ENCODE measurements at regions not wholly inside any gene's neighbourhood (a gene's known extent, or its start where the extent isn't known, plus 50 kb on each side); places are given as distances from the start of the nearest gene placed in this dataset.
"Not testable (repeated sequence)": the region's sequence is repeated elsewhere in the genome, so short reads cannot be mapped to it uniquely, and the experiment has no call there.

DNA sequence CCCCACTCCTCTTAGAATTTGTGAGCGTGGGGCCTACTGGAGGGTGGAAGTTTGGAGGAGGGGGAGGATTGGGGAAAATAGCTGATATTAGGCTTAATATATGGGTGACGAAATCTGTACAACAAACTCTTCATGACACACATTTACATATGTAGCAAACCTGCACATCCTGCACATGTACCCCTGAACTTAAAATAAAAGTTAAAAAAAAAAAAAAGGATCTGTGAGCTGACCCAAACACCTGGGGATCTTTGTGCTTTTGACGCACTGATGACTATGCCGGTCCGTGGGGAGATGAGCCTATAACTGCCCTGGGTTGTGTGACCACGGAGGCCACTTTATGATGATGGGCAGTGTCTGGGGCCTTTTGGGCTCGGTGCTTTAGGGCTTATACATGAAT is 107.7 kb downstream of the IGLL1 start:
- in situ Hi-C loops (cut with HindIII; ENCODE audit: low pct_unique_long_range_greater_than_20kb, low sequenced_read_pairs); DNase-seq (ENCODE audit: low read depth): not testable (repeated sequence)

DNA sequence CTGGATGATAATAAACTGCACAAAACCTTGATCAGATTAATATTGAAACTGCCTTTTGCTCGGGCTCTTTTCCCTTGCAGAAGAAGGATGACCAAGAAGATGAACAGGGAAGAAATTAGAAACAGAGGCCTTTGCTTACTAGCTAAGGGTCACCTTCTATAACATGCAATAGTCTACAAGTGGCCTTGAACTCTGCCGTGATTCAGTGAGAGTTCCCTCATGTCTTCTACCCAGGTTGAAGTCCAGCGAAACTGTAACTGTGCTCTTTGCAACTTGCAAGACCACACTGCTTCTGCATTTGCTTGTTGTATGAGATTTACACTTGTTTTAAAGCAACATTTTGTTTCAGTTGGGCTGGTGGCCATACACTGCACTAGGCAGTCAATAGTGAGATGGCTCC is 108.4 kb downstream of the IGLL1 start:
- in situ Hi-C loops (cut with HindIII; ENCODE audit: low pct_unique_long_range_greater_than_20kb, low sequenced_read_pairs): no loop called here

DNA sequence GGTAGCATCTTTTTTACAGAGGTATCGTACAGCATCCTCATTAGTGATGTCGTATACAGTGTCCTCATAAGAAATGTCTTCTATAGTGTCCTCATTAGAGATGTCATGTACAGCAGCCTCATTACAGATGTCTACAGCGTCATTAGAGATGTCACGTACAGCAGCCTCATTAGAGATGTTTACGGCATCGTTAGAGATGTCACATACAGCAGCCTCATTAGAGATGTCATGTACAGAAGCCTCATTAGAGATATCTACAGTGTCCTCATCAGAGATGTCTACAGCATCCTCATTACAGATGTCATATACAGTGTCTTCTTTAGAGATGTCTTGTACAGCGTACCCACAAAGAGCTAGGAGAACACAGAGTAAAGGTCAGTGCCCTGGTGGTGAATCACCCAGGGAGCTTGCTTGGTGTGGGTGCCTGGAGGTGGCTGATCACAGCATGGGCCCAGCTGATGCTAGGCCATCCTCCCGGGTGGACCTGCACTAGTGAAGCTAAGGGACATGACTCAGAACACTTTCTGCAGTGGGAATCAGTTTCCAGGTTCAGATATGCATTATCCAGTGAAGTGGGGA is 109.2 kb downstream of the IGLL1 start:
- no peak for DNase-seq (ENCODE audit: low read depth)
- in situ Hi-C loops (cut with HindIII; ENCODE audit: low pct_unique_long_range_greater_than_20kb, low sequenced_read_pairs): no loop called here

More for the DNA sequence above, 108.4 kb downstream of the IGLL1 start:
- DNase-seq (ENCODE audit: low read depth): no peak

DNA sequence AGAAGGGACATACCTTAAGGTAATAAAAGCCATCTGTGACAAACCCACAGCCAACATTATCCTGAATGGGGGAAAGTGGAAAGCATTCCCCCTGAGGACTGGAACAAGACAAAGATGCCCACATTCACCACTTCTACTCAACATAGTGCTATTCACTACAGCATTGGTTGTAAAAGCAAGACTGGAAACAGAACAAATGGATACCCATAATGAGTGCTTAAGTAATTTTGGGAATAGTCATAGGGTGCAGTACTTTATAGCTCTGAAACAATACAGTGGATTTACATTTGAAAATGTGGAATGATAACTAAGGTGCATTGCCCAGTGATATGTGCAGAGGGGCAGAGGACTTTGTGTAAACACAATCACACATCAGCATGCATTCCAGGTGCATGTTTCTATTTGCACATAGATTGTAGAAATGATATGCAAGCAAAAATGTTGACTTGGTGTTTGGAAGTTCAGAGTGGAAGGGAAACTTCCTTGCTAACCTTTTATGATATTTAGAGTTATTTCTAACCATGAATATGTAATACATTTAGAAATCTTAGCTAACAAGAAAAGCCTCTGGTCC is 112.3 kb downstream of the IGLL1 start:
- DNase-seq (ENCODE audit: low read depth): no peak
- in situ Hi-C loops (cut with HindIII; ENCODE audit: low pct_unique_long_range_greater_than_20kb, low sequenced_read_pairs): no loop called here

DNA sequence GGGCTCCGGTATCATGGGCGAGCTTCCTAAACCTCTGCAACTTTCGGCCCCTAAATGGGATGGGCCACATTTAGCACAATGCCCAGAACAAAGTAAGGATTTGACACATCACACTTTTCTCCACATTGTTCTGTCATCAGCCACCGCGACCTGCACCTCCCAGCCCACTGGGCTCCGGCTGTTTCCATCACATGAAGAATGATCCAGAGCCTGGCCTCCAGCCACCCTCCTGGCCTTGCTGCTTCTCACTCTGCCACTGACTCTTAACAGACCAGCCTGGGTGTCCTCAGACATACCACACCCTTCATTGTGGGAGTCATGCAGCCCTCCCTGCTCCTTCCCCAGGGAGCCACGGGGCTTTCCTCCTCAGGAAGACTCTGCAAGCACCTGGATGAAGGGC is 113.7 kb downstream of the IGLL1 start:
- no peak for DNase-seq (ENCODE audit: low read depth)
- in situ Hi-C loops (cut with HindIII; ENCODE audit: low pct_unique_long_range_greater_than_20kb, low sequenced_read_pairs): no loop called here

DNA sequence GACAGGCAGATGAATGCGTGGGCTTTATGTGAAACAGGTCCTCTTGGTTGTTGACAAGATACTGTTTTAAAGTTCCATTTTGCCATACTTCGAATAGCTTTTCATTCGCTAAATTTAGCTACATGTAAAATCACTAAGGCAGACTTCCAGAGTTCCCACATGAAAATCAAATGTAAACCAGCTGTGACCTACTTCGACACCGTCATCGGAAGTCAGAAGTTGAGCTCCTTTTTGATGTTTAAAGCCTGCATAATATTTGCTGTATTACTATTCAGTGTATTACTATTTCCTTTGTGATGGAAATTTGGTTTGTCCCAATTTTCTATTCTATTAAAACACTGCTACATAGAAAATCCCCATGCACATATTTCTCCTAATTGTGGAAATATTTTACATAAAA is 115.3 kb downstream of the IGLL1 start:
- in situ Hi-C loops (cut with HindIII; ENCODE audit: low pct_unique_long_range_greater_than_20kb, low sequenced_read_pairs): not testable (repeated sequence)

DNA sequence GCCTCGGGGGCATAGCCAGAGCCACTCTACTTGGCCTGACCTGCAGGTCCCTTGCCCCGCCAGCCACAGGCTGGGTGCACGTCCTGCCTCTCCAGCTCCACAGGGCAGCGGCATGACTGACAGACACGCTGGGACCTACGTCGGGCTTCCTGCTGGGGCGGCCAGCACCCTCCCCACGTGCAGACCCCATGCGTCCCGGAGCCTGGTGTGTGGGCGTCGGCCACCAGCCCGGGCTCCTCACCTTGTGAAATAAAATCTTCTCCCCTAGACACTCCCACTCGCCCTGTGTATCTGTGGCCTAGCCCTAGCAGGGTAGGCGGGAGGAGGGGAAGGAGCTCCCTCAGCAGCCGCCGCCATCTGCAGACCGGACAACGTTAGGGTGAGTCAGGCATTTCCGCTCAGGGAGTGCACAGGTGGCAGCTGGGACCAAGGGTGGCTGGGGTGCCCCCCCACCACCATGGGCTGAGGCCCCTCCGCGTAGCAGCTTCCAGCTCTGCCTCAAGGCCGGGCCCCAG is 119.5 kb downstream of the IGLL1 start:
- DNase-seq (ENCODE audit: low read depth); in situ Hi-C loops (cut with HindIII; ENCODE audit: low pct_unique_long_range_greater_than_20kb, low sequenced_read_pairs): not testable (repeated sequence)

More for the DNA sequence above, 115.3 kb downstream of the IGLL1 start:
- DNase-seq (ENCODE audit: low read depth): not testable (repeated sequence)

DNA sequence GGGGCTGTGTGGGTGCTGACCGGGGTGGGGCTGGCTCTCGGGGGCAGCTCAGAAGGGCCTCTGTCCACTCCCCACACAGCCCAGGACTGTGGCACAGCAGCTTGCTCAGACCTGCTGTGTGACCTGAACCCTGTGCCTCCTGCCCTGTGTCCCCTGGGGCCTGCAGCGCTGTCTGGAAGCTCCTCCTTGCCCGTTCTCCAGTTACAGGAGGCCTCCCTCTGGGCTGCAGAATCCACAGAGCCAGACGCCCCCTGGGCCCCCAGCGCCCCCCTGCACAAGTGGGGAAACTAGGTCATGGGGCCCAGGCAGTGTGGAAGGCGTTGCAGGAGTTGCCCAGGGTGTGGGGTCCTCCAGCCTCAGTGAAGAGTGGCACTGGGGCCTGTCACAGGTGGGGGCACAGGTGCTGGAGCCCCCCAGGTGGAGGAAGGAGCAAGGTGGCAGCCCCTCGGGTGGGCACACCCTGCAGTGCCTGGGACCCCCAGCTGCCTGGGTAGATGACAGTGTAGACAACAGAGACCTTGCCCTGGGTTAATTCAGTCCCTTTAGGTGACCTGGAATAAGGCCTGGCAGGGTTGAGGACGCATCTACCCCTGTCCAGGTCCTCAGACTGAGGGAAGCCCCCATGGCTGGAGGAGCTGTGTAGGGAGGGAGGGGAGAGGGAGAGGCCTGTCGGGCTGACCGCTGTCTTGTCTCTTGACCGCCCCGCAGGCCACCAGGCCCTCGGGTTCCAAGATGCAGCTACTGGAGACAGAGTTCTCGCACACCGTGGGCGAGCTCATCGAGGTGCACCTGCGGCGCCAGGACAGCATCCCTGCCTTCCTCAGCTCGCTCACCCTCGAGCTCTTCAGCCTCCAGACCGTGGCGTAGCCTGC is 120.2 kb downstream of the IGLL1 start:
- DNase-seq (ENCODE audit: low read depth); in situ Hi-C loops (cut with HindIII; ENCODE audit: low pct_unique_long_range_greater_than_20kb, low sequenced_read_pairs): not testable (repeated sequence)

DNA sequence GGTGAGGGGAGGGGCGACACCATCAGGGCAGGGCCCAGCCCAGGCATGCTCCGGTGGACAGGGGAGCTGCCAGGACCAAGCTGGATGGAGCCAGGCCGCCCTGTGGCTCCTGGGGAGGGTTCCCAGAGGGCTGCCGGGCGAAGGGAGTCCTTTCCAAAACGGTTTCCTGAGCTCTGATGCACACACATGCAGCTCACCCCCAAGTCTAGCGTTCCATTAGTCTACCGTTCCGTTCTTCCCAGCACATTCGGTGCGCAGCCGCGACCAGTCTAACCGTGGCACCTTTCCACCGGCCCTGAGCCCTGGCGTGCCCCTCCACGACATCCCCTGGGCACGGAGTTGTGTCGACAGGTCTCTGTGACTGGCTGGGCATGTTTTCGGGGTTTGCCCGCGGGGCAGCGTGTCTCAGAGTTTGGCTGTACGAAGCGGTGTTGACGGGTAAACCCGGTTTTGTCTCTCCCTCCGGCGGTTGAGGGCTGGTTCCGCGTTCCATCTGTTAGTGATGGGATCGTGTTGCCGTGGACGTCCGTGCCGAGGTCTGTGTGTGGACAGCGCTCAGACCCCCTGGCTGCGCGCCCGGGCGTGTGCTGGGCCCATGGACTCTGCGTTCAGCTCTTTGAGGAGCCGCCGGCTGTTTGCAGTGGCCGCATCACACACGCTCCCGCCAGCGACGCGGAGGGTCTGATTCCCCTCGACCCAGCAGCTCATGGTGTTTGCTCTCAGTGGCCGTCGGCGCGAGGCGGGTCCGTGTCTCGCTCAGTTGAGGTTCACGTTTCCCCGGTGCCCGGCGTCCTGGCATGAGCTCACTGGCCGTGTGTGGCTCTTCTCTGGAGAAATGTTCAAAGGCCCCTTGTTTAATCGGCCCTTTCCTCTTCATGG is 121.2 kb downstream of the IGLL1 start:
- no peak for DNase-seq (ENCODE audit: low read depth)
- in situ Hi-C loops (cut with HindIII; ENCODE audit: low pct_unique_long_range_greater_than_20kb, low sequenced_read_pairs): no loop called here

DNA sequence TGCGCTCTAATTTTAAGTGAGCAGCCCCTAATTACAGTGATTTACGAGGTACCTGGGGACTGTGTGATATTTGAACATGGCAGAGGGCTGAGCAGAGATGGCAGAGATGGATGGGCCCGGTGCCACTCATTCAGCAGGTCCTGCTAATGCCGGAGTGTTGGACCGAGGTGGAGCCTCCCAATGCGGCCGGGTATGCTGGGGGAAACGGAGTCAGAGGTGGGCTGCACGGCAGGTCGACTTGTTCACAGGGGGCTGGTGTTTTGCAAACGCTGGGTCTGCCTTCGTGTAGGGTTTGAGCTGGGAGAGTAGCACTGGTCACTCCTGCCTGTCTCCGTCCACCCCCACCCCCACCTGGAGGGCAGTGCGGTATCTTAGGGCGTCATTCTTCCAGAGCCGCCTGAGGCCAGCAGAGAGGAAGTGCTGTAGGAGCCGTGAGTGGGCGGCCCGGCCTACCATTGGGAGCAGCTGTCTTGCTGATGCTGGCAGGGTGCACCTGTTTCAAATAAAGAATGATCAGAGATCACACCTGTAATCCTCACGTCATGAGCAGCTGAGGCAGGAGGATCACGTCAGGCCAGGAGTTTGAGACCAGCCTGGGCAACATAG is 122.6 kb downstream of the IGLL1 start:
- DNase-seq (ENCODE audit: low read depth): no peak
- in situ Hi-C loops (cut with HindIII; ENCODE audit: low pct_unique_long_range_greater_than_20kb, low sequenced_read_pairs): no loop called here

DNA sequence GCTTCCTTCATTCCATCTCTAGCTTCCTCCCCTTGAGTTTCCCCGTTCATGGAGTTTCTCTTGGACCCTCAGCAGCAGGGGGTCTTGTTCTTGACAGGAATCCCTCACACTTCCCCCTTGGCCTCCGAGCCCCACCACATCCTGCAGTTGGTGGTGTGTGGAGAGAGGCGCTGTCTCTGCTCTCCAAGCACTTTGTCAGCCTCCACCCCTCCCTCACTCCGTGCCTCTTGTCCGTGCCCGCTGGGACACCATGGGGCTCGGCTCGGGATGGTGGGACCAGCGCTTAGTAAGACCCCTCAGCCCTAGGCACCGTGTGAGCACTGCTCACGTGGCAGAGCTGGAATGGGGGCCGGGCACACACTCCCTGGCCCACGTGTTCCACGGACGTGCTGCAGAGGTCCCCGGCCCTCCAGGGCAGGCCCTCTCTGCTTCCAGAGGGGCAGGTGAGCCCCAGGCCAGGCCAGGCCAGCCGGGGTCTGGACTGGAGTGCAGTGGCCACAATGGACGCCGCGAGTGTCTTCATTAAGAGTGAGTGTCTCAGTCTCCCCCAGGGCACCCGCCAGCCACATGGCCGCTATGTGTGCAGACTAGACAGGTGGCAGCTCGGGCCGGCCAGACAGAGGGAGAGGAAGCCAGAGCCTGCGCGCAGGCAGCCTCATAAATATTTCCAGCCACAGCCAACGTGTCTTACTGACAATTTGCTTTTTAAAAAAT is 123.3 kb downstream of the IGLL1 start:
- in situ Hi-C loops (cut with HindIII; ENCODE audit: low pct_unique_long_range_greater_than_20kb, low sequenced_read_pairs): not testable (repeated sequence)

DNA sequence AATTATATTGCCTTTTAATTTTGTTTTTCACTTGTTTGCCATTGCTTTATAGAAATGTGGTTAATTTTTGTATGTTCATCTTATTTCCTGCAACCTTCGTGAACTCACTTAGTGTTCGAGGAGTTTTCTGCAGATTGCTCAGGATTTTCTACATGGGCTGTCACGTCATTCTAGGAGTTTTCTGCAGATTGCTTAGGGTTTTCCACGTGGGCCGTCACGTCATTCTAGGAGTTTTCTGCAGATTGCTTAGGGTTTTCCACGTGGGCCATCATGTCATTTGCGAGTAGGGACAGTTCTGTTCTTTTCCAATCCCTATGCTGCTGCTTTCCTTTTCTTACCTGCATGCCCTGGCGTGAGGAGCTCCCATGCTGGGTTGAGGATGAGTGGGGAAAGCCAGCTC is 125.7 kb downstream of the IGLL1 start:
- in situ Hi-C loops (cut with HindIII; ENCODE audit: low pct_unique_long_range_greater_than_20kb, low sequenced_read_pairs); DNase-seq (ENCODE audit: low read depth): not testable (repeated sequence)

More for the DNA sequence above, 123.3 kb downstream of the IGLL1 start:
- not testable (repeated sequence) for DNase-seq (ENCODE audit: low read depth)

DNA sequence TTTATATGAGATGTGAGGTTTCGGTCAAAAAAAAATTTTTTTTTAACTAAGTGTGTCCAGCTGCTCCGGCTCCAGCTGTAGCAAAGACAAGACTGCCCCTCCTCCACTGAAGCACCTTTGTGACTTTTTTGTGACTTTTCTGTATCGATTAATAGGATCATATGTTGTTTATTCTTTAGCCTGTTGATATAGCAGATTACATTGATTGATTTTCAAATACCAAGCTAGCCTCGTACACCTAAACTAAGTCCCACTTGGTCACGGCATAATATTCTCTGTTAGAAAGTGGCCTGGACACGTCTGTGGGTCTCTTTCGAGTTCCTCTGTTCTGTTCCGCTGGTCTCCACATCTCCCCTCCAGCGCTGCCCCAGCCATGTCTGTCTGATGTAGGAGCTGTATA is 126.8 kb downstream of the IGLL1 start:
- in situ Hi-C loops (cut with HindIII; ENCODE audit: low pct_unique_long_range_greater_than_20kb, low sequenced_read_pairs): no loop called here
- DNase-seq (ENCODE audit: low read depth): no peak

DNA sequence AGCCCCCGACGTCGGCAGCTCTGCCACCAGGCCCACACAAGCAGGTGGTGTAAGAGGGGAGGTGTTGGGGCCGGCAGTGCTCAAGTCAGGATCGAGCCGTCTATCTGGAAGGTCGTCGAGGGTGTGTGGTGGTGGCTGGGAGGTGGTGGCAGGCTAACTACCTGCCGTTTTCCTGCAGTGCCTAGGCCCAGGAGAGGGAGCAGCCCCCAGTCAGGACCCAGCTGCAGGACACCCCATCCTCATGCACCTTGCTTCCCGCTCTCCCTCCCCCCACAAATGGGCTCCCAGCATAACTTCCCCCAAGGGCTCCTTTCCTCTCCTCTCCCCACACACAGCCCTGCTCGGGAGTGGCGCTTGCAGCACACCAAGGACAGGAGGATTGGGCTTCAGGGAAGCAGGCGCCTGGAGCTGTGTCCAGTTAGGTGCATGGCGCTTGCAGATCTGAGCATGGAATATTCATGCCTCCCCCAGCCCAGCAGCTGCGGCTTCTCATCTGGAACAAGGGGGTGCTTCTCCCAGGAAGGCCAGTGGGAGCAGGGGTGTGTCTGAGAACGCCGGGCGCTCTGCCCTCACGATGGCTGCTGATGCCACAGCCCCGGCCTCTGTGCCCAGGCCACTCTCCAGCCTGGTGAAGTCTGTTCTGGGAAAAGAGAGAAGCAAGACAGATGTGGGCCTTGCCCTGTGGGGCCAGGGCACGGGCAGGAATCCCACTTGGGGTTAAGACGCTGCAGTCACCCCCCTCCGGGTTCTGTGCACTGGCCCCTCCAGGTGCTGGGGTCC is 127.7 kb downstream of the IGLL1 start:
- in situ Hi-C loops (cut with HindIII; ENCODE audit: low pct_unique_long_range_greater_than_20kb, low sequenced_read_pairs): no loop called here
- no peak for DNase-seq (ENCODE audit: low read depth)

DNA sequence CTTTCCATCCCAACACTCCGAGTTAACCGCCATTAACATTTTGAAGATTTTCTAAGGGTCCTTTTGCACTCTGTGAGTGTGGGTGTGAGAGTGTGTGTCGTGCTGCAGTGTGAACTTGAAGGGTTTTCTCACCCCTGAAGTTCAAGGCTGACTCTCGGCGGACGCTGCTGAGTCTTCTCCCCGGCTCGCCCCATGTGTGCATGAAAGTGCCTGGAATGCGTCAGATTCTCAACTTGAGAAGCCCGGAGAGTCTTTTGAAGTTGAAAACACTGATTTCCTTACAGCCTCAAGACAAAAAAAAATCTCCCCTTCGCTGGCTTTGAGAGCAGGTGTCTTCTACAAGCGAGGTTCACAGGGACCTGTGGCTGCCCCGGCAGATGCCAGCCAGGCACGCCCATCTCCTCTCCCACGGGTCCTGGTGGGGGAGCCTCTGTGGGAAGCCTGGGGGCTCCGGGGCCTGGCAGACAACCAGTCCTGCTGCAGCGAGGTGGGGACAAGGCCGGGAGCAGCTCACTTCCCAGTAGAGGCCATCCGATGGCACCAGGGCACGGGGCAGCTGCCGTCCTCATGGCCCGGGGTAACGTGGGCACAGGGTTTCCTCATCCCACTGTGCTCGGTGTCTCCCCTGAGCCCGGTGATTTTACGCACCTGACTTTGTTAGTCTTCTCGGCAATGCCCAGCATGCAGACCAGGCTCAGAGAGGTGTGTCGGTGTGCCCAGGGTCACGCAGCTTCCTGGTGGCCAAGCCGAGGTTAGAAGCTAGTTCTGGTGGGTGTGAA is 128.4 kb downstream of the IGLL1 start:
- in situ Hi-C loops (cut with HindIII; ENCODE audit: low pct_unique_long_range_greater_than_20kb, low sequenced_read_pairs); DNase-seq (ENCODE audit: low read depth): not testable (repeated sequence)

DNA sequence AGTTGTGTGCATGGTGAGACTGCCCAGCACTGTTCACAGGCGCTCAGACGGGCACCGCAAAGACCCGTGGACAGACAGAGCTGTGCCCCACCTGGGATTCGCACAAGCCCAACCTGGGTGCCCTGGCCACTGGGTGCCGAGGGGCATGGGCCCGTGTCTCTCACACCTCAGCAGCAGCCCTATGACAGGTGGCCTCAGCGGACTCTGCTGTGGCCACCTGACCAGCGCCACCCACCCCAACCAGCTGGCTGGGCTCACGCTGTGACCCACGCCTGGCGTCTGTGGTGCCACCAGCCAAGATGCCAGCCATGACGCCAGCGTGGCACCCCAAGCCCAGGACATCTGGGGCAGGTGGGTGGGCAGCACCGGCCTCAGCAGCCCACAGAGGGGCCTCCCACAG is 129.3 kb downstream of the IGLL1 start:
- DNase-seq (ENCODE audit: low read depth); in situ Hi-C loops (cut with HindIII; ENCODE audit: low pct_unique_long_range_greater_than_20kb, low sequenced_read_pairs): not testable (repeated sequence)
